GM19025 (cell line): ENCODE measurements at regions not wholly inside any gene's neighbourhood (a gene's known extent, or its start where the extent isn't known, plus 50 kb on each side); places are given as distances from the start of the nearest gene placed in this dataset.
"Not testable (repeated sequence)": the region's sequence is repeated elsewhere in the genome, so short reads cannot be mapped to it uniquely, and the experiment has no call there.

Experiments
- ATAC-seq: cut with Tn5 transposase; IDR thresholded peaks from one replicate; pipeline ENCODE4 v1.9.1; 2021; ENCODE audit warnings: mild to moderate bottlenecking, low read depth, moderate library complexity; ENCODE audit not compliant: unreplicated experiment

DNA sequence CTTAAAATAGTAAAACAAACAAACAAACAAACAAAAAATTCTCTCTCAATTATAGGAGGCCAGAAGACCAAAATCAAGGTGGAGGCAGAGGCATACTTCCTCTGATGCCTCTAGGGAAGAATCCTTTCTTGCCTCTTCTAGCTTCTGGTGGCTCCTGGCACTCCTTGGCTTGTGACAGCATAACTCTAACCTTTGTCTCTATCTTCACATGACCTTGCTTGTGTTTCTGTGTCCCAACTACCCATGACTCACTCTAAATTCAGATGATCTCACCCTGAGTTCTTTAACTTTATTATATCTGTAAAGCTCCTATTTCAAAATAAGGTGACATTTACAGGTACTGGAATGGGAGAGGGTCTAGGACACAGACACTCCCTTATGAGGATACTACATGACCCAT lies 88.3 kb upstream of the ANTXRL start:
- no peak for ATAC-seq

GRCh38 chr10:46202405-46202804 lies 84.4 kb upstream of the ANTXRL start:
- ATAC-seq = not testable (repeated sequence)

DNA sequence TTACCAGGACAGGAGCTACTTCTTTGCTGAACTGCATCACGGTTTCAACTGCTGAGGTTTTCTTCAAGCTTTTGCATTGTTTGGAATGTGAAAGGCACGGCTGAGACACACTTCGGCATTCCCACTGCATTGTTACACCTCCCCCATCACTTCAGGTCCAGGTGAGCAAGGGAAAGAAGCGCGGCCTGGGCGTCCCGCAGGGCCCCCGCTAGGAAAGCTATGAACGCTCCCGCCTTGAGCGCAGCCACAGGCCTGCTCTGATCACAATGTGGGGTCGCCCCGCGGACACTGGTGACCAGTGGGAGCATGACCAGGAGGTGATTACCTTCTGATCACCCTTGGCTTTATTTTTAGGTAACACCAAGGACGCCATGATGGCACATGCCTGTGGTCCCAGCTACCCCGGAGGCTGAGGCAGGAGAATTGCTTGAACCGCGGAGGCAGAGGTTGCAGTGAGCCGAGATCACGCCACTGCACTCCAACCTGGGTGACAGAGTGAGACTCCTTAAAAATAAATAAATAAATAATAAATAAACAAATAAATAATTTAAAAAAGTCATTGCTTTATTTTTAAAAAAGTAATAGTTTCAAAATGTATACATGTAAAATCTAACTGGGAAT lies 82.2 kb upstream of the ANTXRL start:
- not testable (repeated sequence) for ATAC-seq

DNA sequence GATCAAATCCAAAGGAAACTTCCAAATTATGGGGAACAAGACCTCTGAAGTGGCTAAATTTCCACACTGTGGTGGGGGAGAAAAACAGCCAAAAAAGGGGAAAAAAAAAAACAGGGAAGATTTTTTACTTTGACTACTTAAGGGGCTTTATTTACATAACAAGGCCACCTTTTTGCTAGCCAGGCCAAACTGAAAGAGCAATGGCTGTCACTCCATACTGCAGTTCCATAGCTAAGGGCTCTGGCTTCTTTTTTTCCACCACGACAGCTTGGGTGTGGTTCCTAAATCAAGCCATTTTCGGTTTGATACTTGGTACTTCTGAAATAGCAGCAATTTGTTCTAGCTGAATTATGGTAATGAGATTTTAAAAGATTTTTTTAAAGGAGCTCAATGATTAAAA lies 76.4 kb upstream of the ANTXRL start:
- not testable (repeated sequence) for ATAC-seq

DNA sequence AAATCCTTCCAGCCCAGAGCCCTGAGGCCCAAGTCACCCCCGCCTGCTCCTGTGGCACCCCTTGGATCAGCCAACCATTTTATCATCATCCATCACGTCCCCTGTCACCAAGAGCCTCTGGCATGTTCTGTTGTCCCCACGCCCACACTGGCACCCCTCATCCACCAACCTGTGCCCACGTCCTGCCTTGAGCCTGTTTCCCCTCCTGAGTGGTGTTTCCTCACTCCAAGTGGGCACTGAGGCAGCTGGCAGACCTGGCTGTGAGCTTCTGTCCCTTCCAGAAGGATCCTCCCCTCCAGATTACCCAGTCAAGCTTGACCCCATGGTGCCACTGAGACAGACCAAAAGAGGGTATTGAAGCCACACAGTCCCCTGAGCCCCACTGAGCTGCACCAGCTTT lies 71.4 kb upstream of the ANTXRL start:
- ATAC-seq = no peak

GRCh38 chr10:46216003-46216634 lies 70.7 kb upstream of the ANTXRL start:
- ATAC-seq = no peak

DNA sequence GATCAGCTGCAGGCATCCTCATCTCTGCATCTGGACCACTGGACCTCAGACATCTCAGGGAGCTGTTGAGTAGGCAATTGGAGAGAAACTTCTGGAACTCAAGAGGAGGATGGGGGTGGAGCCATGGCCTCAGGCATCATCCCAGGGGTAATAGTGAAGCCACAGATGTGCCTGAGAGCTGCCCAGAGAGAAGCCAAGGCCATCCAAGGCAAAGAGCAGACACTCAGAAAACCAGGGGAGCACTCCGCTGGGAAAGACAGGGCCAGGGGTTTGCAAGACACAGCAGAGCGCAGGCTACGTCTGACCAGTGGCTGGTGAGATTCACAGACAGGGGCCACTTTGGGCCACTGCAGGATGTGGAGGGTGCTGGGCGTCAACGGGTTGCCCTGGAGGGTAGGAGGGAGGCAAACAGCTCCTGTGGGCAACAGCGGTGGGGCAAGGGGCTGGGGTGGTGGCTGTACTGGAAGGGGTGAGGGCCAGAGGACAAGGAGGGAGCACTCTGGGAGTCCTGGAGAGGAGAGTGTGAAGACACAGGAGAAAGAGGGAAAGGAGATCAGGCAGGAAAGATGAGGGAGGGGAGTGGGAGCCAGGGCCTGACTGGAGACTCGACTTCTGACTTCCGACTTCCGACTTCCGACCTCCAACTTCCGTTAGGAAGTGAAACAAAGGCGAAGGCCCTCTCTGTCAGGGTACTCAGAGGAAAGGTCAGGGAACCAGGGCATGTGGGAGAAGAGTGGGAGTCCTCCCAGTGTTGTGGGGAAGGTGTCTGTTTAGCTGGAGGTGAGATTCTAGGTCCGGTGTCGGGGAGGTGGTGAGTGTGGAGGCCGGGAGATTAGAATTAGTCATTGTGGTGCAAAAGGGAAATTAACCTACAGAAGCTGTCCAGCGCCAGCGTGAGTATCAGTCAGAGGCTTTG lies 69.7 kb upstream of the ANTXRL start:
- no peak for ATAC-seq

DNA sequence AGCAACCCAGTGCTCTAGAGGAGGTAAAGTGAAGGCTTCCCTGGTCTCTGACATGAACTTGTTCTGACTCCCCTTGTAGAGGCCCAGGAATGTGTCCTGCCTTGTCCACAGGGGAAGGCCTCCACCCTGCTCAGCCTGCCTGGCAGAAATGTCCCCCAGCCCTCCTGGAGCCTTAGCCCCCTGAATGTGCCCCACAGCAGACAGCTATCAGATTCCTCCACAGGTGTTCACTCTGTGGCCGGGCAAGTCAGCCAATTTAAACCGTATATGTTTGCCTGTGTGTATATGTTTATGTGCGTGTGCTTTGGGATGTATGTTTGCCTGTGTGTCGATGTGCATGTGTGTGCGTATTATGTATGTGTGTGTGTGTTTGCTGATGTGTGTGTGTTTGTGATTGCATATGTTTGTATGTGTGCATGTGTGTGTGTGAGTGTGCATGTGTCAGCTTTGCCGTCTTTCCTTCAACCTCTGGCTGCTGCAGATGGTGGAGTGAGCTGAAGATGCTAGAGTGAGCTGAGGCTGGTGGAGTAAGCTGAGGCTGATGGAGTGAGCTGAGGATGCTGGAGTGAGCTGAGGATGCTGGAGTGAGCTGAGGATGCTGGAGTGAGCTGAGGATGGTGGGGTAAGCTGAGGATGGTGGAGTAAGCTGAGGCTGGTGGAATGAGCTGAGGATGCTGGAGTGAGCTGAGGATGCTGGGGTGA lies 68.9 kb upstream of the ANTXRL start:
- ATAC-seq = no peak

DNA sequence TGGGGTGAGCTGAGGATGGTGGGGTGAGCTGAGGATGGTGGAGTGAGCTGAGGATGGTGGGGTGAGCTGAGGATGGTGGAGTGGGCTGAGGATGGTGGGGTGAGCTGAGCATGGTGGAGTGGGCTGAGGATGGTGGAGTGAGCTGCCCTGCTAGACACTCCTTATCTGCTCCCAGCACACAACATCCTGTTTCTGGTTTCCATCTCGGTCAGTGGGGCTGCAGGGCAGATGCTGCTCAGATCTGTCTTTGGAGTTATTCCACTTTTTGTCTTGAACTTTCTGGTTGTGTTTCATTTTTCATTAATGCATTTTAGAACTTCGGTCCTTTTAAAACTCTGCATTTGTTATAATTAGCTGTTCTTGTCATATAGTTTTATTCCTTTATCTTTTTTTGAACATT lies 67.9 kb upstream of the ANTXRL start:
- no peak for ATAC-seq

- ATAC-seq = not testable (repeated sequence)
Measured at GRCh38 chr10:46219431-46219990, 67.3 kb upstream of the ANTXRL start.

DNA sequence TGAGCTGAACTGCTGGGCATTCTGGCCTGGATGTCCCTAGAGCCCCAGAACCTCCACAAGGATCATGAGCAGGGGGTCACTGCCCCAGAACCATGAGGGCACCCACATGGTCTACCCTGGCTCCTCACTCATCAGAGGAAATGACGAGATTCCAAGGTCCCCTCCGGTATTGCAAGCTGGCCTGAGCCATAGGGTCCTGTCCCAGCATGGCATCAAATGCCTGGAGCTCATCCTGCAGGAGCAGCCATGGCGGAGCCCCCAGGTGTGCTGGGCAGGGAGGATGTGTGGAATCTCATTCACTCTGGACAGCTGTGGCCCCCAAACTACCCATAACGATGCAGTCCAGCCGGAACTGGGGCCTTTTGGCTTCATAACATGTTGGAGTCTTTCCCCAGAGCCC lies 66.6 kb upstream of the ANTXRL start:
- no peak for ATAC-seq

- ATAC-seq = no peak
Measured at GRCh38 chr10:46220872-46221538, 65.8 kb upstream of the ANTXRL start.

- ATAC-seq = no peak
Measured at GRCh38 chr10:46222364-46222935, 64.3 kb upstream of the ANTXRL start.

DNA sequence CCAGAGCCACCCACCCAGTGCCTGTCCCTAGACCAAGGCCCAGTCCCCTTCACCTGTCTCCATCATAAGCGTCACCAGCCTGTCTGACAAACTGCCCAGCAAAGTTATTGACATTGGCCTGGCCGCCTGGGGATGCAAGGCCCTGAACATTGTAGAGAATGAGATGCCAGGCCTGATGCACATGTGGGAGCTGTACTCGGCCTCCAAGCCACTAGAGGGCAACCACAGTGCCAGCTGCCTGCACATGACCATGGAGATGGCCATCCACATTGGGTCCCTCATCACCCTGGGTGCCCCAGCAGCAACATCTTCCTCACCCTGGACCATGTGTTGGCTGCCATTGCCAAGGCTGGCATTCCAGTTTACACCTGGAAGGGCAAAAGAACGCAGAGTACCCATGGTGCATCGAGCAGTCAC lies 63.7 kb upstream of the ANTXRL start:
- ATAC-seq = no peak

- no peak for ATAC-seq
Measured at GRCh38 chr10:46223626-46224413, 63.0 kb upstream of the ANTXRL start.

DNA sequence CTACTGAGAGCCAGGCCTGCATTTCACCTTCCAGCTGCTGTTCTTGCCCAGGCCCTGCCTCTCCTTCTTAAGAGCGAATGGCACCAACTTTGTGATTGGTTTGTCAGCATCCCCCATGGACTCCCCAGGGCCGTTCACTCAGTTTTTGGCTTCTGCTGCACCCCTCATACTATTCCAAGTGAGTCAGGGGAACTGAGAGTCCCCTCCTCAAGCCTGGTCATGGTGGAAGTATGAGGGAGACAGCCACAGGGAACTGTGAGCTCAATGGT lies 62.4 kb upstream of the ANTXRL start:
- no peak for ATAC-seq

DNA sequence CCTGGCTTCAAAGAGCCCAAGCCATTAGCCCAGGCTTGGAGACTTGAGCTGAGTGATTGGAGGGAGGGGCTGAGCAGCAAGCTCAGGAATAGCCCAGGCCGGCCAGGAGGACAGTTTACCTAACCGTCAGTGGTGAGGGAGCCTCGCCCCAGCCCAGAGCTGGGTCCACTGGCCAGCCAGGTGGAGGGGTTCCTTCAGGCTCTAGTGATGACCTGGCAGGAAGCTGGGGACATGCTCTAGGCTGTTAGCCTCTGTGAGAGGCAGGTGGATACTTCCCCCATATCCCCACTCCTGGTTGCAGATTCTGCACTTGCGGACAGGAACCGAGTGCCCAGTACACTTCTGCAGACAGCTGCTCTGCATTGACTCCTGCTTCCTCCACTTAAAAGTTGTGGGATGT lies 61.2 kb upstream of the ANTXRL start:
- ATAC-seq = no peak

- ATAC-seq = no peak
Measured at GRCh38 chr10:46226232-46226631, 60.6 kb upstream of the ANTXRL start.

DNA sequence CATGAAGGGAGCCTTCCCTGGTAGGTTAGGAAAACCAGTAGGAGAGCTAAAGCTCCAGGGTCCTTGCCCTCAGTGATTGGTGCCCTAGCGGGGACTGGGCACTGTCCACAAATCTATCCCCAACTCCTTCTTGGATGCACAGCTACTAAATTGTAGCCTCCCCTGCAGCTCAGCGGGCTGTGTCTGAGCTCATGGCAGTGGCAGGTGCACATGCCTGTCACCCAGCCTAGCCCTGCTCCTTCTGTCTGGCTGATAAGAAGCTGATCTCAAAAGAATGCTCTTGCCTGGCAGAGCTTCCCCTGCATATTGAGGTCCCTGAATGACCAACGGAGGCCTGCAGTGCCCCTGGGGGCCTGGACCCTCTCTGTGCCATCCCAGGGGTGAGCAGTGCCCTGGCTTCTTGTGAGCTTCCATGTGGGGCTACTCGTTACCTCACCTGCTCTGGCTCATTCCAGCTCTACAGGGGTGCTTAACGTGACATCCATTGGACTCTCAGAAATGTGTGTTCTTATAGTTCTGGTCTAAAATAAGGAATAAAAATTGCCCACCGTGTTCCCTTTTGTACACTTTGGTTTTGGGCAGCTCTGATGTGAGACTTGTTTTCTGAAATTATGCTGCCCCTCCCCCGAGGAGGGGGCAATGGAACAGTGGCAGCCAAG lies 59.8 kb upstream of the ANTXRL start:
- ATAC-seq = no peak
